ENCODE measurements at regions not wholly inside any gene's neighbourhood (a gene's known extent, or its start where the extent isn't known, plus 50 kb on each side); places are given as distances from the start of the nearest gene placed in this dataset.

DNA sequence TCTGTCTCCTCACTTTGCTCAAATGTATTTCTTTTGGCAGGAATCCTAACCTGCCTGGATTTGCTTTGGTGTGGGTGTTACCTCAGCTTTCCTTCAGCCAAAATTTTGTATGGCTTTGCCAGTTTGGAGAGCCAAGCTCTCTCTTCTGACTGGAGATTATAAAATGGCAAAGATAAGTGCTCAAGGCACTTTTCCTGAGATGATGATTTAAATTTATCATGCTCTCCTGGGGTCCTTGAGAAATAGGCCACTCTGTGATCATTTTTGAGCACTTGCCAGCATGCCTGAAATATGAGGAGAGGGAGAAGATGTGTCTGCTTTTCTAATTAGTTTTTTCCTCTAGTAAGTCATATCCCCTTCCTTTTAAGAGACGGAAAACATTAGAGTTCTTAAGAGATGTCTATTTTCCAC is 683.0 kb downstream of the SLC4A3 start:
- TF ChIP-seq, protein P1, sequence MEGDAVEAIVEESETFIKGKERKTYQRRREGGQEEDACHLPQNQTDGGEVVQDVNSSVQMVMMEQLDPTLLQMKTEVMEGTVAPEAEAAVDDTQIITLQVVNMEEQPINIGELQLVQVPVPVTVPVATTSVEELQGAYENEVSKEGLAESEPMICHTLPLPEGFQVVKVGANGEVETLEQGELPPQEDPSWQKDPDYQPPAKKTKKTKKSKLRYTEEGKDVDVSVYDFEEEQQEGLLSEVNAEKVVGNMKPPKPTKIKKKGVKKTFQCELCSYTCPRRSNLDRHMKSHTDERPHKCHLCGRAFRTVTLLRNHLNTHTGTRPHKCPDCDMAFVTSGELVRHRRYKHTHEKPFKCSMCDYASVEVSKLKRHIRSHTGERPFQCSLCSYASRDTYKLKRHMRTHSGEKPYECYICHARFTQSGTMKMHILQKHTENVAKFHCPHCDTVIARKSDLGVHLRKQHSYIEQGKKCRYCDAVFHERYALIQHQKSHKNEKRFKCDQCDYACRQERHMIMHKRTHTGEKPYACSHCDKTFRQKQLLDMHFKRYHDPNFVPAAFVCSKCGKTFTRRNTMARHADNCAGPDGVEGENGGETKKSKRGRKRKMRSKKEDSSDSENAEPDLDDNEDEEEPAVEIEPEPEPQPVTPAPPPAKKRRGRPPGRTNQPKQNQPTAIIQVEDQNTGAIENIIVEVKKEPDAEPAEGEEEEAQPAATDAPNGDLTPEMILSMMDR (IDR thresholded peaks at IDR 0.05 in 8 of 11, conservative IDR thresholded peaks at IDR 0.05 in 3 of 11) = no peak
- TF ChIP-seq POLR2A (IDR thresholded peaks at IDR 0.05) (no peak), POLR2AphosphoS5 (IDR thresholded peaks at IDR 0.05) (no peak)
